SK-N-SH (cell line): ENCODE measurements at regions not wholly inside any gene's neighbourhood (a gene's known extent, or its start where the extent isn't known, plus 50 kb on each side); places are given as distances from the start of the nearest gene placed in this dataset.

Source experiments
- CTCF ChIA-PET: fragments of 300-600, 350-600 bp; formaldehyde crosslinking; extraction: SDS; loops from one replicate; lab custom pipeline; 2021; lab: Yijun Ruan, JAX
- POLR2A ChIA-PET: fragments of 350-600 bp; sonication (Branson Sonifier 250); formaldehyde crosslinking; extraction: SDS; loops from one replicate; lab custom pipeline; 2020; ENCODE audit warnings: antibody characterized with exemption, inconsistent platforms; lab: Yijun Ruan, JAX
- DNase-seq: peaks from one replicate; pipeline ENCODE4 v3.0.0; 2012
- H2AFZ ChIP-seq: fragments of 200-600 bp; sonication (generic); 2 replicates; pipeline ENCODE4 v1.8.1; 2016; ENCODE audit warnings: antibody characterized with exemption, mild to moderate bottlenecking, low read depth
- H3F3A ChIP-seq: fragments of 200-600 bp; sonication (generic); replicated peaks from 2 replicates; pipeline ENCODE3; 2016; ENCODE audit warnings: antibody characterized with exemption, mild to moderate bottlenecking; ENCODE audit not compliant: insufficient read depth
- H3K27ac ChIP-seq, 2 experiments: fragments of 200-500 bp in 1 of 2; fragments of 200-600 bp in 1 of 2; sonication (Bioruptor generic) in 1 of 2; sonication (generic), shearing (Covaris generic) in 1 of 2; 2 replicates each; pipeline versions ENCODE4 v1.5.1 to v1.6.1; 2014 to 2016; ENCODE audit warnings: low read depth in 2 of 2, inconsistent platforms in 1 of 2, low read length in 1 of 2, mild to moderate bottlenecking in 1 of 2, mixed read lengths in 1 of 2
- H3K27me3 ChIP-seq: fragments of 200-600 bp; sonication (generic), shearing (Covaris generic); 2 replicates; pipeline ENCODE4 v1.6.1; 2016; ENCODE audit warnings: mixed run types; ENCODE audit not compliant: insufficient read depth
- H3K36me3 ChIP-seq, 2 experiments: fragments of 200-500 bp in 1 of 2; fragments of 200-600 bp in 1 of 2; sonication (Bioruptor generic) in 1 of 2; sonication (generic) in 1 of 2; replicated peaks in 1 of 2; 2 replicates each; pipeline versions ENCODE3 to v1.5.1; 2014 to 2016; ENCODE audit warnings: low read length in 1 of 2, mild to moderate bottlenecking in 1 of 2; ENCODE audit not compliant: insufficient read depth in 2 of 2, control insufficient read depth in 1 of 2
- H3K4me1 ChIP-seq, 2 experiments: fragments of 200-500 bp in 1 of 2; fragments of 200-600 bp in 1 of 2; sonication (Bioruptor generic) in 1 of 2; sonication (generic), shearing (Covaris generic) in 1 of 2; 2 replicates each; pipeline versions ENCODE4 v1.5.1 to v1.6.1; 2014 to 2016; ENCODE audit warnings: low read depth in 1 of 2, low read length in 1 of 2, mixed run types in 1 of 2; ENCODE audit not compliant: insufficient read depth in 2 of 2, control insufficient read depth in 1 of 2
- H3K4me2 ChIP-seq: fragments of 200-600 bp; sonication (generic), shearing (Covaris generic); 2 replicates; pipeline ENCODE4 v1.6.1; 2017; ENCODE audit warnings: mixed run types
- H3K4me3 ChIP-seq, 2 experiments: fragments of 200-500 bp in 1 of 2; fragments of 200-600 bp in 1 of 2; sonication (Bioruptor generic) in 1 of 2; sonication (generic), shearing (Covaris generic) in 1 of 2; 2 replicates each; pipeline versions ENCODE4 v1.5.1 to v1.8.1; 2014 to 2016; ENCODE audit warnings: low read depth in 2 of 2, inconsistent platforms in 1 of 2, low read length in 1 of 2, mild to moderate bottlenecking in 1 of 2, mixed read lengths in 1 of 2, moderate library complexity in 1 of 2
- H3K79me2 ChIP-seq: fragments of 200-600 bp; sonication (generic); 2 replicates; pipeline ENCODE4 v1.8.1; 2017; ENCODE audit warnings: mild to moderate bottlenecking; ENCODE audit not compliant: insufficient read depth
- H3K9ac ChIP-seq: fragments of 200-600 bp; sonication (generic); 2 replicates; pipeline ENCODE4 v1.6.1; 2017; ENCODE audit warnings: mixed run types
- H3K9me2 ChIP-seq: fragments of 200-600 bp; sonication (generic); 2 replicates; pipeline ENCODE4 v1.6.1; 2017; ENCODE audit warnings: mixed run types
- H3K9me3 ChIP-seq: fragments of 200-600 bp; sonication (generic); 2 replicates; pipeline ENCODE4 v1.6.1; 2017; ENCODE audit warnings: mixed run types, mild to moderate bottlenecking, moderate library complexity
- H4K20me1 ChIP-seq: fragments of 200-600 bp; sonication (generic); 2 replicates; pipeline ENCODE4 v1.6.1; 2017; ENCODE audit warnings: mild to moderate bottlenecking, mixed run types; ENCODE audit not compliant: insufficient read depth
- CHD2 ChIP-seq: fragments of 150-350 bp; IDR thresholded peaks from 2 replicates; pipeline ENCODE4 v1.6.1; 2018; ENCODE audit warnings: low read length; ENCODE audit not compliant: partially characterized antibody
- ELF1 ChIP-seq: IDR thresholded peaks from 2 replicates; pipeline ENCODE4 v1.4.0; 2012
- EP300 ChIP-seq, 2 experiments: IDR thresholded peaks; 2 replicates each; pipeline versions ENCODE4 v1.4.0 to v1.6.1; 2012; ENCODE audit warnings: borderline replicate concordance in 1 of 2, low read depth in 1 of 2, low read length in 1 of 2
- EZH2phosphoT487 ChIP-seq: fragments of 200-600 bp; sonication (generic); IDR thresholded peaks from 2 replicates; pipeline ENCODE4 v1.6.1; 2017; ENCODE audit warnings: low read depth, mixed run types, mild to moderate bottlenecking, antibody characterized with exemption, moderate library complexity, borderline replicate concordance
- FOSL2 ChIP-seq: IDR thresholded peaks from 2 replicates; pipeline ENCODE4 v1.4.0; 2012; ENCODE audit warnings: low read depth, mild to moderate bottlenecking, moderate library complexity, borderline replicate concordance
- FOXJ3 ChIP-seq: sonication (generic); formaldehyde crosslinking; IDR thresholded peaks from 2 replicates; pipeline ENCODE4 v1.5.1; 2020; ENCODE audit warnings: mild to moderate bottlenecking, missing genetic modification reagents
- GABPA ChIP-seq: IDR thresholded peaks from 2 replicates; pipeline ENCODE4 v1.4.0; 2012; ENCODE audit warnings: low read depth, mild to moderate bottlenecking
- GATA2 ChIP-seq: sonication (generic); formaldehyde crosslinking; IDR thresholded peaks from 2 replicates; pipeline ENCODE4 v1.5.0; 2020; ENCODE audit warnings: mild to moderate bottlenecking, missing genetic modification reagents
- JUND ChIP-seq: IDR thresholded peaks from 2 replicates; pipeline ENCODE4 v1.4.0; 2012
- MAX ChIP-seq: IDR thresholded peaks from 2 replicates; pipeline ENCODE4 v1.4.0; 2012; ENCODE audit warnings: low read depth
- MEF2A ChIP-seq: IDR thresholded peaks from 2 replicates; pipeline ENCODE4 v1.4.0; 2012; ENCODE audit warnings: low read depth, borderline replicate concordance
- NFIC ChIP-seq: IDR thresholded peaks from 2 replicates; pipeline ENCODE4 v1.4.0; 2012; ENCODE audit warnings: borderline replicate concordance
- NRF1 ChIP-seq: IDR thresholded peaks from 2 replicates; pipeline ENCODE4 v1.6.1; 2012; ENCODE audit warnings: low read depth, mild to moderate bottlenecking, low read length
- POLR2AphosphoS5 ChIP-seq: IDR thresholded peaks from 2 replicates; pipeline ENCODE4 v1.6.1; 2012; ENCODE audit warnings: low read depth, low read length
- REST ChIP-seq: IDR thresholded peaks from 2 replicates; pipeline ENCODE4 v1.6.1; 2012; ENCODE audit warnings: mild to moderate bottlenecking, low read depth, low read length, moderate library complexity
- RFX5 ChIP-seq: IDR thresholded peaks from 2 replicates; pipeline ENCODE4 v1.6.1; 2012; ENCODE audit warnings: mild to moderate bottlenecking, improper control_type of control experiment, low read length
- SIN3A ChIP-seq: IDR thresholded peaks from 2 replicates; pipeline ENCODE4 v1.6.1; 2012; ENCODE audit warnings: low read depth, mild to moderate bottlenecking, low read length, moderate library complexity, borderline replicate concordance
- TEAD4 ChIP-seq: IDR thresholded peaks from 2 replicates; pipeline ENCODE4 v1.4.0; 2012; ENCODE audit warnings: mild to moderate bottlenecking, borderline replicate concordance; ENCODE audit not compliant: insufficient read depth
- WGBS: methylation state at CpG from one replicate; pipeline ENCODE4 v1.1.6; 2017; ENCODE audit warnings: low lambda C conversion rate; 5-methylcytosine and 5-hydroxymethylcytosine counted together
- TF ChIP-seq, protein P1 (sequence below): IDR thresholded peaks from 2 replicates; pipeline ENCODE4; 2012
- TF ChIP-seq, protein P2 (sequence below): fragments of 200-600 bp; sonication (generic); IDR thresholded peaks from 2 replicates; pipeline ENCODE4 v1.6.1; 2017; ENCODE audit warnings: antibody characterized with exemption, mild to moderate bottlenecking, moderate library complexity

DNA sequence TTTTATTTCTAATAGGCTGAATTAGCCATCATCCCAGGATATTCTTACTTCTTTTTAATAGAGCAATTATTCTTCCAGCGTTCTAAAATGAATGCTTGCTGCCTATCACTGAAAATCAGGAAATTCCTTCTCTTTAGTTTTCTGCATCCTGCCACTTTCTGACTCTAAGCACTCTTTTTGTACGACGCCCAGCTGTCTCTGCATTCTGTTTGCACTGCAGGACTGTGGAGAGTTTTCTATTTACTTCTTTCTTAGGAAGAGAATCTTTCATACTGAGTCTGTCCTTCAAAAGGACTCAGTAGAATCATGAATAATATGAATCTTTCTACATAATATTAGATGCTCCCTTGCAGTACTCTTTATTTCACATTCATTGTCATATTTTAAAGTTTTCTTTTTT, 360.4 kb upstream of the DSEL start:
- no peak overlapping the region for H3K4me3 ChIP-seq
- H4K20me1 ChIP-seq: no peaks in the 10 kb centered on the region
- no peak overlapping the region for H3K9ac ChIP-seq
- no peaks in the 10 kb centered on the region for H3K27me3 ChIP-seq
- no peaks in the 10 kb centered on the region for H3K36me3 ChIP-seq
- TF ChIP-seq MEF2A (no peak), GABPA (no peak), EP300 (IDR thresholded peaks at IDR 0.05; ENCODE audit: borderline replicate concordance in 1 of 2, low read depth in 1 of 2, low read length in 1 of 2) (no peak), EZH2phosphoT487 (no peak), CHD2 (no peak), TEAD4 (no peak), RFX5 (no peak), SIN3A (no peak), ELF1 (no peak), JUND (no peak), NRF1 (no peak), REST (no peak), NFIC (no peak), POLR2AphosphoS5 (no peak), MAX (no peak), GATA2 (CRISPR knock-in tag) (no peak), FOSL2 (no peak), FOXJ3 (CRISPR knock-in tag) (no peak)
- TF ChIP-seq, protein P1, sequence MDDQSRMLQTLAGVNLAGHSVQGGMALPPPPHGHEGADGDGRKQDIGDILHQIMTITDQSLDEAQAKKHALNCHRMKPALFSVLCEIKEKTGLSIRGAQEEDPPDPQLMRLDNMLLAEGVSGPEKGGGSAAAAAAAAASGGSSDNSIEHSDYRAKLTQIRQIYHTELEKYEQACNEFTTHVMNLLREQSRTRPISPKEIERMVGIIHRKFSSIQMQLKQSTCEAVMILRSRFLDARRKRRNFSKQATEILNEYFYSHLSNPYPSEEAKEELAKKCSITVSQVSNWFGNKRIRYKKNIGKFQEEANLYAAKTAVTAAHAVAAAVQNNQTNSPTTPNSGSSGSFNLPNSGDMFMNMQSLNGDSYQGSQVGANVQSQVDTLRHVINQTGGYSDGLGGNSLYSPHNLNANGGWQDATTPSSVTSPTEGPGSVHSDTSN: no peak
- TF ChIP-seq, protein P2, sequence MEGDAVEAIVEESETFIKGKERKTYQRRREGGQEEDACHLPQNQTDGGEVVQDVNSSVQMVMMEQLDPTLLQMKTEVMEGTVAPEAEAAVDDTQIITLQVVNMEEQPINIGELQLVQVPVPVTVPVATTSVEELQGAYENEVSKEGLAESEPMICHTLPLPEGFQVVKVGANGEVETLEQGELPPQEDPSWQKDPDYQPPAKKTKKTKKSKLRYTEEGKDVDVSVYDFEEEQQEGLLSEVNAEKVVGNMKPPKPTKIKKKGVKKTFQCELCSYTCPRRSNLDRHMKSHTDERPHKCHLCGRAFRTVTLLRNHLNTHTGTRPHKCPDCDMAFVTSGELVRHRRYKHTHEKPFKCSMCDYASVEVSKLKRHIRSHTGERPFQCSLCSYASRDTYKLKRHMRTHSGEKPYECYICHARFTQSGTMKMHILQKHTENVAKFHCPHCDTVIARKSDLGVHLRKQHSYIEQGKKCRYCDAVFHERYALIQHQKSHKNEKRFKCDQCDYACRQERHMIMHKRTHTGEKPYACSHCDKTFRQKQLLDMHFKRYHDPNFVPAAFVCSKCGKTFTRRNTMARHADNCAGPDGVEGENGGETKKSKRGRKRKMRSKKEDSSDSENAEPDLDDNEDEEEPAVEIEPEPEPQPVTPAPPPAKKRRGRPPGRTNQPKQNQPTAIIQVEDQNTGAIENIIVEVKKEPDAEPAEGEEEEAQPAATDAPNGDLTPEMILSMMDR: no peak
- H3K27ac ChIP-seq: no peak overlapping the region
- no peak overlapping the region for H3K4me2 ChIP-seq
- POLR2A ChIA-PET: no interaction called here
- CTCF ChIA-PET: no interaction called here
- no peaks in the 10 kb centered on the region for H3K9me2 ChIP-seq
- no peaks in the 10 kb centered on the region for H3F3A ChIP-seq
- H2AFZ ChIP-seq: peak overlapping the region; percentile 63; the same call in 1 of the 2 replicates
- DNase-seq: no peak
- no peaks in the 10 kb centered on the region for H3K79me2 ChIP-seq
- no peaks in the 10 kb centered on the region for H3K4me1 ChIP-seq
- WGBS: 84% methylated on average over 3 of the region's 3 CpGs
- H3K9me3 ChIP-seq: no peaks in the 10 kb centered on the region
